Right ventricle myocardium inferior (tissue), 1 donor: ENCODE measurements at regions not wholly inside any gene's neighbourhood (a gene's known extent, or its start where the extent isn't known, plus 50 kb on each side); places are given as distances from the start of the nearest gene placed in this dataset.

Experiments used
- ATAC-seq: fragments of 200-7000 bp; cut with Tn5 transposase; one replicate; pipeline ENCODE4 v1.9.1; 2020; ENCODE audit warnings: mild to moderate bottlenecking, moderate library complexity
- DNase-seq: peaks from one replicate; pipeline ENCODE4 v3.0.0; 2021; ENCODE audit errors: missing footprints
- intact Hi-C: fragments of 100-400 bp; cut with DNase I; formaldehyde crosslinking; loops from one replicate; pipeline ENCODE4 v1.11.0; 2022
- donor health status: DM: no; HTN: yes; CAD: no; lungs with severe emphysema.

GRCh38 chr16:79297805-79298204 lies 302.7 kb downstream of the MAF start:
- no peak for DNase-seq
- ATAC-seq, result no peak
- intact Hi-C loops, result no loop called here

GRCh38 chr16:79297296-79297695 lies 303.2 kb downstream of the MAF start:
- ATAC-seq (no peak), DNase-seq (no peak)
- intact Hi-C loops, result no loop called here

GRCh38 chr16:79296491-79296890 lies 304.0 kb downstream of the MAF start:
- ATAC-seq (no peak), DNase-seq (no peak)
- intact Hi-C loops, result no loop called here

GRCh38 chr16:79295746-79296145 lies 304.8 kb downstream of the MAF start:
- ATAC-seq (no peak), DNase-seq (no peak)
- intact Hi-C loops, result no loop called here

- no peak for ATAC-seq
- intact Hi-C loops, result no loop called here
These were observed 305.4 kb downstream of the MAF start for GRCh38 chr16:79295162-79295561.

GRCh38 chr16:79294568-79294967 lies 306.0 kb downstream of the MAF start:
- intact Hi-C loops, result no loop called here
- no peak for DNase-seq
- no peak for ATAC-seq

More at GRCh38 chr16:79295162-79295561, 305.4 kb downstream of the MAF start:
- DNase-seq, result no peak

- no peak for ATAC-seq
- intact Hi-C loops, result no loop called here
- no peak for DNase-seq
These were observed 306.6 kb downstream of the MAF start for GRCh38 chr16:79293836-79294460.

- ATAC-seq, result no peak
- DNase-seq, result no peak
- intact Hi-C loops, result no loop called here
These were observed 312.5 kb downstream of the MAF start for GRCh38 chr16:79288066-79288465.

GRCh38 chr16:79287424-79287917 lies 313.1 kb downstream of the MAF start:
- intact Hi-C loops, result no loop called here
- ATAC-seq (no peak), DNase-seq (no peak)

GRCh38 chr16:79286646-79287423 lies 313.7 kb downstream of the MAF start:
- DNase-seq (peak; percentile 85), ATAC-seq (peak; percentile 75)
- intact Hi-C loops, result no loop called here

GRCh38 chr16:79284766-79285165 lies 315.8 kb downstream of the MAF start:
- ATAC-seq, result peak; percentile 22
- no peak for DNase-seq
- intact Hi-C loops, result no loop called here

- no peak for DNase-seq
- ATAC-seq, result no peak
- intact Hi-C loops, result no loop called here
These were observed 317.0 kb downstream of the MAF start for GRCh38 chr16:79283578-79283977.

- intact Hi-C loops, result no loop called here
- ATAC-seq, result no peak
- no peak for DNase-seq
These were observed 317.7 kb downstream of the MAF start for GRCh38 chr16:79282806-79283205.

GRCh38 chr16:79278506-79278905 lies 322.0 kb downstream of the MAF start:
- ATAC-seq (no peak), DNase-seq (no peak)
- intact Hi-C loops, result no loop called here

- intact Hi-C loops, result no loop called here
- ATAC-seq (no peak), DNase-seq (no peak)
These were observed 324.0 kb downstream of the MAF start for GRCh38 chr16:79276501-79276900.

GRCh38 chr16:79274264-79274663 lies 326.3 kb downstream of the MAF start:
- ATAC-seq (no peak), DNase-seq (no peak)
- intact Hi-C loops, result no loop called here

- intact Hi-C loops, result no loop called here
- ATAC-seq (no peak), DNase-seq (no peak)
These were observed 328.4 kb downstream of the MAF start for GRCh38 chr16:79272141-79272577.

- ATAC-seq (no peak), DNase-seq (no peak)
- intact Hi-C loops, result no loop called here
These were observed 329.0 kb downstream of the MAF start for GRCh38 chr16:79271583-79271982.

- ATAC-seq (no peak), DNase-seq (no peak)
- intact Hi-C loops, result no loop called here
These were observed 330.5 kb downstream of the MAF start for GRCh38 chr16:79270011-79270410.

- no peak for ATAC-seq
- no peak for DNase-seq
- intact Hi-C loops, result no loop called here
These were observed 331.2 kb downstream of the MAF start for GRCh38 chr16:79269211-79269863.
